GM19372 (cell line): ENCODE measurements at regions not wholly inside any gene's neighbourhood (a gene's known extent, or its start where the extent isn't known, plus 50 kb on each side); places are given as distances from the start of the nearest gene placed in this dataset.
"Not testable (repeated sequence)": the region's sequence is repeated elsewhere in the genome, so short reads cannot be mapped to it uniquely, and the experiment has no call there.

Experiments
- ATAC-seq: cut with Tn5 transposase; IDR thresholded peaks from one replicate; pipeline ENCODE4 v1.9.1; 2021; ENCODE audit warnings: mild to moderate bottlenecking, low read depth, moderate library complexity; ENCODE audit not compliant: unreplicated experiment

DNA sequence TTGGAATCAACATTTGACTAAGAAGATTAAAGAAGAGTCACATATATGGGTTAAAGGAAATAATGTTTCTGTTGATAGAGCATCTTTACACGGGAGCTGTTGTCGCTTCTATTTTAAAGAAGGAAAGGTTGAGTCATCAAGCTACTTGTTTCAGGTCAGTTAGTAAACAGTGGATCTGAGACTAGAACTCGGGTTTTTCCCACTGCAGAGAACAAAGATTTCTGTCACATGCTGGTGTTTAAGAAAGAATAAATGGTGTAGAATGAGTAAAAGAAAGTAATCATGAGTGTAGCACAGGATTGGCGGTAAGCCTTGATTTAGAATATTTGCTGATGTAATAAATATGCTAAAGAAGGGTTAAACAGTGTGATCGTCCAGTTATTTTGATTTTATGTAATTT lies 455.5 kb downstream of the AEBP2 start:
- ATAC-seq = no peak

DNA sequence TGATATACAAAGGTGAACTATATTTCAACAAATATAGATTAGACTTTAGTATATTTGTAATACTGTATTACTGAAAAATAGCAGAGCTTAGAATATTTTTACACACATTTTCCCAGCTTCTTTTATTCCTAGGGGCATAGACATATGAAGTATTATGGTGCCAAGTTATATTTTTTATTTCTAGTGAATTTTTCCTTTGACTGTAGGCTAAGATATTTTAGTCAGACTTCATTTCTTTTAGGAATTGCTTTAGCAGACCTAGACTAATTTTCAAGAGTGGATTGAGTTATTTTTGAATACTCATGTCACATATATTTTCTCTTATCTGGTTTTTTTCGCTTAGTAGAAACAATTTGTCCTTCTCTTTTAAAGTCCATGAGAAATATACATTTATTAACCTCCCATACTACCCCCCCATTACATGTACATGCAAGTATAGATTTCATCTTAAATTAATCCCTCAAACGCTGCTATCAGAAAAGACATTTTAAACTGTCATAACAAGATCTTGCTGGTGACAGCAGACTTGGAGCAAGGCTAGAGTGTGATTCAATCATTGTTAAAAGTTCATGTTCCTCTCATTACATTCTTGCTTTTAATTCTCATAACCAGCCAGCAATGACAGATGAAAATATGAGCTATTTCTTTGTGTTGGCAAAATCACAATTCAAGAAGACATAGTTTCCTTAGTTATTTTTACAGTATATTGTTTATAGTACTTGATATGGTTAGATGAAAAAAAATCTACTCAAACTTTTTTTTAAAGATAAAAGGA lies 456.1 kb downstream of the AEBP2 start:
- ATAC-seq = no peak

DNA sequence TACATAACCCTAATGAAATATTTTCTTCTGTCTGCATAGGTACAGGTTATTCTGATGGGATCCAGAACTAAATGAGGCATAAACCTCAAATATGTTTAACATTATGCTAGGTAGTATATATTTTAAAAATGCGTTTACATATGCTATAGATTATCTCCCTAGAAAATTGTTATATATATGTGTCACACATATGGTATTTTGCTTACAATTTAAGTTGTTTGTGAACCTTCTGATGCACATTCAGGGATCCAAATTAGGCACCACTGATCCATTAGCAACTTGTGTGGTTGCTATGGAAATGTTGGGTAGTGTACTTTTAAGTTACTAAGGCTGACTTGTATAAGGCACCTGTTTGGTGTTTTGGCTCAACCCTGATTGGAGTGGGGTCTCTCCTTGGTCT lies 456.7 kb downstream of the AEBP2 start:
- ATAC-seq = no peak

DNA sequence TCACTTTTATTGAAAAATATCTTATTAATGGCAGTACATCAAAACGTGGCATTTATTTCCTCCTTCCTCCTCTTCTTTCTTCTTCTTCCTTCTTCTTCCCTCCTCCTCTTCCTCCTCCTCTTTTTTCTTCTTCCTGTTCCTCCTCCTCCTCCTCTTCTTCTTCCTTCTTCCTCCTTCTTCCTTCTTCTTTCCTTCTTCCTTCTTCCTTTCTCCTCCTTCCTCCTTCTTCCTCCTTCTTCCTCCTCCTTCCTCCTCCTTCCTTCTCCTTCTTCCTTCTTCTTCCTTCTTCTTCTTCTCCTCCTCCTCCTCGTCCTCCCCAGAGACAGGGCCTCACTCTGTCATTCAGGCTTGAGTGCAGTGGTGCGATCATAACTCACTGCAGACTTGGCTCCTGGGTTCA lies 457.2 kb downstream of the AEBP2 start:
- ATAC-seq = no peak

DNA sequence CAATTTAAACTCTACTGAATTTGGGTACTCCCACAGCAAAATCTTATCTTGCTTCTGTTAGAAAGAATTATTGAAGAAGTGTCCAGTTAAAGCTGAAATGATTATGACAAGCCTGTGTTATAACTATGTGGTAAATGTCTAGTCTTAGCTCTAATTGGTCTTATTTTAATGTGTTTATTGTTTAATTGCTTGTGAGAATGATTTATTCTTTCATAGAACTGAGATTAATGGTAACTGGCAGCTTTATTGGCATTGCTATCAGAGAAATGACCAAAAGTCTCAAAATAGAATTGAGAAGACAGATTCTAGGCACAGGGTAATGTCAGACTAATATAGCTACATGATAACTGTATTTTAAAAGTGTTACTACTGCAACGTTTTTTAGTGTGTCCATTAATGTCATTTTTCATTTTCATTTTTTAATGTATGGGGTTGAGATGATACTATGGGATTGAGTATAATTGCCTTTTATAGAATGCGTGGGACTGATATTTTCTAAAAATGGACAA lies 458.7 kb downstream of the AEBP2 start:
- no peak for ATAC-seq

DNA sequence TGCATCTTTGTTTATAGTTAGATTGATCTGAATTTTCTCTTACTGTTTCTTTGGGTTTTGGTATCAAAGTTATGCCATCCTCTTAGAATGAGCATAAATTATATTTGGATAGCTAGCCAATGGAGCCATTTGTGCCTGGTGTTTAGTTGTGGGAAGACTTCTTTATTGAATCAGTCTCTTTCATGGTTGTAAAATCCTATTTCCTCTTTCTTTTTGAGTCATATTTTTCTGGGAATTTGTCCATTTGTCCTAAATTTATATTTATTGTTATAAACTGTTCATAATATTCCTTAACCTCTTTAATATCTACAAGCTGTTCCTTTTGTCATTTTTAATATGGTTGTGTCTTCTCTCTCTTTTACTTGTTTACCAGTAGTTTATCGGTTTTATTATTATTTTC lies 462.5 kb downstream of the AEBP2 start:
- no peak for ATAC-seq

DNA sequence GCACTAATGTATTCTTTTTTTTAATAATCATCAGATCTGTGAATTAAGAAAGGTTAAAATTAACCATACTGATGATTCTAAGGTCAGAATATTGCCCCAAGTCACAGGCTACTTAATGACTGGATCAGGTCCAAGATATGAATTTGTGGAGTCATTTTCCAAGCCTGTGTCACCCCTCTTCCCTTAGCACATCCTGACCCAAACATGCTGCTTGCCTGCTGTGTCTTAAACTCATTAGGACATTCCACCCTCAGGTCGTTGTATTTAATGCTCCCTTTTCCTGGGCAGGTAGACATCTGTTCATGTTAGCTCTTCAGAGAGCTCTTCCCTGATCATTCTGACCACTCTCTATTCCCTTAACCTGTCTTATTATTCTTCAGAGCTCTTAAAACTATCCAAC lies 463.5 kb upstream of the PDE3A start:
- no peak for ATAC-seq

DNA sequence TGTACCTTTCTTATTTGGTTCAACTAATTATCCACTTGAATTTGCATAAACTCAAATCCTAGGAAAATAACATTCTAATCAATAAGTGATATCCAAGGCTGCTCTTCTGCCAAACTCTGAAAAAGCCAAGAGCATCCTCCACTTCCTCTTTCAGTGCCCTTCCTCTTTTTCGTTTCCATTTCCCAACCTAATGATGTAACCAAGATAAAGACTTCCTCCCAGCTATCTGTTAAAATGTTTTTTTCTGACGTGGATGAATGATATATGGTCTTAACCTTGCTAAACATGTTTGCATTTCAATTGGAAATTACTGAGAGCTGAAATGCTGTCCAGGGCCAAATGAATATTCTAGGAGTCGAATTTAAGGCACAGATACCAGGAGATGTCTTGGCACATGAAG lies 459.5 kb upstream of the PDE3A start:
- ATAC-seq = no peak

DNA sequence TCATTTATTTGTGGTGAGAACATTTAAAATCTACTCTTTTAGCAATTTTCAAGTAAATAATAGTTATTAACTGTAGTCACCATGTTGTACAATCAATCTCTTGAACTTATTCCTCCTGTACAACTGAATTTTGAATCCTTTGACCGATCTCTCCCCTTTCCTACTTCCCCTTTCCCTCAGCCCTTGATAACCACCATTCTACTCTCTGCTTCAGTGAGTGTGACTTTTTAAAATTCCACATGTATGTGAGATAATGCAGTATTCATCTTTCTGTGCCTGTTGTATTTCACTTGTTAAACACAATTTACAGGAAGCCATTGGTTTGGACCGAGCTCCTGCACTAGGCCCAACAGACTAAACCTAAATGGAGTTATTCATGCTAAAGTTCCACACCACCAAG lies 458.9 kb upstream of the PDE3A start:
- no peak for ATAC-seq

DNA sequence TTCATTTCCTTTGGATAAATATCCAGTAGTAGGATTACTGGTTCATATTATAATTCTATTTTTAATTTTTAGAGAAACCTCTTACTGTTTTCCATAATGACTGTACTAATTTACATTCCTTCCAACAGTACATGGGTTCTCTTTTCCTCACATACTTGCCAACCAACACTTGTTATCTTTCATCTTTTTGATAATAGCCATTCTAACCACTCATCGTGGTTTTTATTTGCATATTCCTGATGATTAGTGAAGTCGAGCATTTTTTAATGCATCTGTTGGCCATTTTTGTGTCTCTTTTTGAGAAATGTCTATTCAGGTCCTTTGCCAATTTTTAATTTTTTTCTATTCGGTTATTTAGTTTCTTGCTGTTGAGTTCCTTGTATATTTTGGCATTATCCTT lies 457.7 kb upstream of the PDE3A start:
- ATAC-seq = no peak

DNA sequence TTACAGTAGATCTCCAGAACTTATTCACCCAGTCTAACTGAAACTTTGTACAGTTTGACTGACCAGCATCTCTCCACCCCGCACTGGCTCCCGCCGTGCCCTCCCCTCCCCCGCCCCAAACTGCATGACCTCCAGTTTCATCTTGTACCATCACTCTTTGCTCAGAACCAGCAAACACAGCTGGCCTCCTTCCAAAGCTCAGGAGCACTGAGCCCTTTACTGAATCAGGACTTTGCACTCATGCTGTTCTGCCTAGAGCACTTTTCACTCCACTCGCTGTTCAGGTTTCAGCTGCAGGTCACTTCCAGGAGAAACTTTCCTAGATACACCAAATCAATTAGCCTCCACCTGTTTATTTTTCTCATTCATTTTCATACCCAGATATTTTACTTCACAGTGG lies 455.3 kb upstream of the PDE3A start:
- ATAC-seq = no peak

DNA sequence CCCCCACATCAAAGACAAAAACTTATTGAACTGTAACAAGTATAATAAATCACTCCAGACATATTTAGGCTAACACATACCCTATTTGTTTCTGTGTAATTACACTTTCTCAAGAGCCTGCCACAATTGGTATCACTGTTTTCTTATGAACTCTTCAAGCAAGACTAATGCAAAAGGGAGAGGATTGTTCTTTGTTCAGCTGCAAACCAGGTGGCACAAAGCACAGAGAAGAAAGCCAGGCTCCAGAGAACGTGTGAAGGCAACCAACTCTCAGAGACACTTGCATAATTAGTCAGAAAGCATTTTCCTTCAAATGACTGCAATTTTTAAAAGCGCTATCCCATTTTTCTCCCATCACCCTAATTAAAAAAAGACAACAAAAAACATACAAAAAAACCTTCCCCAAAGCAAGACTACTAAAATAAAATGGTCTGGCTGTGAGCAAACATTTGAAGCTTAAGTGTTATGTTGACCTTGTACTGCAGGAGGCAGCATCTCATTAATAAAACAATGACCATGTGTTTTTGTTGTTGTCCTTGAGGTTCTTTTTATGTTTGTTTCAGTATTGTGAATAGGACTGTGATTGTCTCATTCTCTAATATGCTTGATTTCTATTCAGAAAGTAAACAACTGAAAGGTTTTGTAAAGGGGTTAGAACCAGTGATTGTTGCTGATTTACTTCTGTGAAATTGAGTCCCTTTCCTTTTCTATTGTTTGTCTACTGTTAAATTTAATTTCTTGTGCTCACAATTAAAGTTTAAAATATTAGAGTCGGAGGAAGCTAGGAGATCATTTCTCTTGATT lies 452.7 kb upstream of the PDE3A start:
- no peak for ATAC-seq

DNA sequence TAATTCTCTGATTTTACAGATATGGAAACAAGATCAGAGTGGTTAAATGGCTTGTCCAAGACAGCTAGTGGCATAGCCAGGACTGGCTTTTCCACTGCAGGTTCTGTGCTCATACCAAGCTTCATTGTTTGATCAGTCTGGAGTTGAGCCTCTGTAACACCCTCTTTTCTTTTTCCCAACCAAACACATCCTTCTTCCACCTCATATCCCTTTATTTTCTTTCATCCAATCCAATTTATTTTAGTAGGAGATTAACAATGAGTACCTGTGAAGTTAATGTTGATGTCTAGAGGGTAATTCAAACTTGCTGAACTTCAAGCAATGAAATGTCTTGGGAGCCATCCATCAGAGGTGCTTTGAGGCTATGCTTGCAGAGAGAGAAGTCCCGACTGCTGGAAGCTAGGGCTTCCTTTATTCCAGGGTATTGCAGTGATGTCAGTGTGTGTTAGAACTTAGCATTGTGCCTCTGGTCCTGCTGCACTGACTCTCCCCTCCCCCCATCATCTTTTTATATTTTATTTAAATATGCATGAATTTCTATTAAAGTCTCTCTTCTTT lies 452.1 kb upstream of the PDE3A start:
- ATAC-seq = no peak

DNA sequence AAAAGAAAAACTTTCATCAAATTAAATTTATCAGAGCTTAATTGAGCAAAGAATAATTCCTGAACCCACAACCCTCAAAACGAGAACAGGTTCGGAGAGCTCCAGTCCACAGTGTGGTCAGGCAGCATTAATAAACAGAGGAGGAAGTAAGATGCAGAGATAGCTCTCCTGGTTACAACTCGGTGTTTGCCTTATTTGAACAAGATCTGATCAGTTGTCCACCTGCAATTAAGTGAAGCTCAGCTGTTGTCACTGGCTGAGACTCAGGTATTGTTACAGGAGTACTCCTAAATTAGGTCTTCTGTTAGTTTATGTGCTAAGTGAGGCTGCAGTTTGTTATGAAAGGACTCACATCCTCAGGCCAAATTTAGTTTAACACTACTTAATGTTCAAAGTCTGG lies 451.4 kb upstream of the PDE3A start:
- ATAC-seq = no peak

DNA sequence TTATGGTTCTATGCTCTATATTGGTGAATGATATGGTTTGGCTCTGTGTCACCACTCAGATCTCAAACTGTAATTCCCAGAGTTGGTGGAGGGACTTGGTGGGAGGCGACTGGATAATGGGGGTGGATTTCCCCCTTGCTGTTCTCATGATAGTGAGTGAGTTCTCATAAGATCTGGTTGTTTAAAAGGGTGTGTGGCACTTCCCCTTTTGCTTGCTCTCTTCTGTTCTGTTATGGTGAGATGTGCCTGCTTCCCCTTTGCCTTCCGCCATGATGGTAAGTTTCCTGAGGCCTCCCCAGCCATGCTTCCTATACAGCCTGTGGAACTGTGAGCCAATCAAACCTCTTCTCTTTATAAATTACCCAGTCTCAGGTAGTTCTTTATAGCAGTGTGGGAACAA lies 446.6 kb upstream of the PDE3A start:
- ATAC-seq = not testable (repeated sequence)

DNA sequence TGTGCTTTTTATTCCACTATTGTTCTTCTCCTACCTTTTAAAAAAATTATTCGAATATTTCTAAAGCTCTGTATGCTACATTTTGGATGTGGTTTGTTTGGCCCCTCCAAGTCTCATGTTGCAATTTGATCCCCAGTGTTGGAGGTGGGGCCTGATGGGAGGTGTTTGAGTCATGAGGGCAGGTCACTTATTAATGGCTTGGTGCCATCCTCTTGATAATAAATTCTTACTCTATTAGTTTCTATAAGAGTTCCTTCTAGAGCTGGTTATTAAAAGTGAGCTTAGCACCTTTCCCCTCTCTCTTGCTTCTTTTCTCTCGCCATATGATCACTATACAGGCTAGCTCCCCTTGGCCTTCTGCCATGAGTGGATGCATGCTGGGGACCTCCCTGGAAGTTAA lies 445.6 kb upstream of the PDE3A start:
- ATAC-seq = no peak

DNA sequence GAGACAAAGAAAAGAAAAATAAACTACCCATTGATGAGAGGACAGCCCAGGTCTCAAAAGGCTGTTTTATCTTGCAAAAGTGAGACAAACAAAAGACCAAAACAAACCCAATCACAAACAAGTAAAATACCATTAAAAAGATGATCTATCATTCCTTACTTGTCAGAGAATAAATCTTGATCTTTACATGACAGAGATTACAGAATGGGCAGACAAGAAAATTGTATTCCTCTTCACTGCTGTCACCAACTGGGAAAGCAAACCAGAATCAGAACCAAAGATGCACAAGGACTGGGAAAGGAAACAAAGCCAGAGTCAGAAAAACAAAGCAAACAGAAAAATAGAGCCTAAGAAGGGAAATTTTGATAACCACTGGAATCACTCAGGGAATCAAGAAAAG lies 444.0 kb upstream of the PDE3A start:
- ATAC-seq = no peak

DNA sequence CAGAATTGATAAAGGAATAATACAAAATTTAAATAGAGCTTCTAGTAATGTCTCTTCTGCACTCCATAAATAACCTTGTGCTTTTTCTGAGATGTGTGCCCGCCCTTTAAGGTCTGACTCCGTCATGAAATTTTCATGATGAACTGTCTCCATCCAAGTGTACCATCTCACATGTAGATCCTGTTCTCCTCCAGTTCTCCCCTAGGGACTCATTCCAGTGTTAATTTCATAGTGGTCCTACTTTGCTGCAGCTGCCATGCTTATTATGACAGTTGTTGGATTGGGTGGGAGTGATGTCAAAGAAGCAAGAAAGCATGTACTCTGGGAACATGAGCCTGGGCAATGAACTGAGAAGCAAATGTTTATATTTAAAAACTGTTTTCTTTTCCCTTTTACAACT lies 442.5 kb upstream of the PDE3A start:
- no peak for ATAC-seq

DNA sequence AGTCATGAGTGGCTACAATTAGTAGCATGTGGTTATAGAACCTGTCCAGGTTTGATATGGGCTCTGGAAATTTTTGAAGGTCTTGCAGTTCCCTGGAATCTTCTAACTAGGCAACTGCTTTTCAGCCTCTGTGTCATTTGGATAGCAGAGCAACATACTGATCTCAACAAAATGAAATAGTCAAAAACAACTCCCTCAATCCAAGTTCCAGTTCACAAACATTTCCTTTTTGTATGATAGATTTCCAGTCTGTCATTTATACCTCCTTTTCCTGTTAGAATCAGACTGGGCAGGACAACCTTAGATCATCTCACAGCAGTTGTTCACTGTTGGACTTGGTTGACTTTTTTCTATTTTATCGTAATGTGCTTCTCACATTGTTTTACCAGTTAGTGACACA lies 442.1 kb upstream of the PDE3A start:
- no peak for ATAC-seq

DNA sequence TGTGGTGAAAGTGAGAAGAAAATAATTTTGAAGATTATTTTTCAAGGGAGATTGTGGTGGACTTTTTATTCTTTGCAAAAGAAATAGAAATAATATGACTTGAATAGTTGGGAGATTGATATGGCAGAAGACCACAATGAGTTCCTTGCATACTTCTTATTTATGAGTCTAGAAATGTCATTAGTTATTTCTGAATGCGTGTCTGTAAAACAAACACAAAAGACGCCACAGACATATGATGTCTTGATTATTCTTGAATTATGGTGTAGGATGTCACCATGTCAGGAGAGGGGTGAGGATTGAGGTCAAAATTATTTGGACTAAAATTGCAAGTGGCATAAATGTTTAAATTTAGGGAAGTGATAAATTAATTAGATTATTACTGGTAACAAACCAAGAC lies 440.7 kb upstream of the PDE3A start:
- ATAC-seq = no peak

DNA sequence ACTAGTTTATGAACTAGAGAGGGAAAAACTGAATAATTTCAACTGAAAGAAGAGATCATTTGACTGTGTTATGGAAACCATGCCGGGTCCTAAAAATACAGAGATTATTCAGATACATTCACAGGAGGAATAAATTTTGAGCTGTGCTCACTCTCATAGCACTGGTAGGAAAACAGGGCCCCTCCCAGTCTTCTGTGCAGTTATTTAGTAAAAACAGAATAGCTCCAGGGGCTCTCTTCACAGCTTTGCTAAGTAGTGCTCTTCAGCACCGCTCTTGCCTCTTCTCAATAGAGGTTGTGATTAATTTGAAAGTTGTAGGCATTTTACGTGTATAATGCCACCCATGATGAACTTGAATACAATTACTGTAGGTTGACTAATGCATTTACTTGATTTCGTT lies 435.9 kb upstream of the PDE3A start:
- no peak for ATAC-seq

DNA sequence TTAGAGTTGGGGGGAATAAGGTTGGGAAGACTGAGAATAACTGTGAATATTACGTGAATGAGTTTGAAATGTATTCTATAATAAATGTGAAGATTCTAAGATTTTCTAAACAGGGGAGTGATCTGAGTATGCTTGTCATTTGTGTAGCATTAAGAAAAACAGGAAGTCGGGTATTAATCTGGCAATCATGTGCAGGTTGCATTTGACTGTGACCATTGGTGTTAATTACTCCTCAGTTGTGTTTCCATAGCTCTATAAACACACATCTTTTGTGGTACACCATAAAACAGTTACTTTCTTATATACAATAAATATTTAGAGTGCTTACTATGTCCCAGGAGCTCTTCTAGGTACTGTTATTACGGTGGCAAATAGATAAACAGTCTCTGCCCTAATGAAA lies 434.4 kb upstream of the PDE3A start:
- no peak for ATAC-seq
